GM21367 (cell line): ENCODE measurements at regions not wholly inside any gene's neighbourhood (a gene's known extent, or its start where the extent isn't known, plus 50 kb on each side); places are given as distances from the start of the nearest gene placed in this dataset.

Experiments
- ATAC-seq: cut with Tn5 transposase; IDR thresholded peaks from one replicate; pipeline ENCODE4 v1.9.1; 2021; ENCODE audit not compliant: unreplicated experiment

DNA sequence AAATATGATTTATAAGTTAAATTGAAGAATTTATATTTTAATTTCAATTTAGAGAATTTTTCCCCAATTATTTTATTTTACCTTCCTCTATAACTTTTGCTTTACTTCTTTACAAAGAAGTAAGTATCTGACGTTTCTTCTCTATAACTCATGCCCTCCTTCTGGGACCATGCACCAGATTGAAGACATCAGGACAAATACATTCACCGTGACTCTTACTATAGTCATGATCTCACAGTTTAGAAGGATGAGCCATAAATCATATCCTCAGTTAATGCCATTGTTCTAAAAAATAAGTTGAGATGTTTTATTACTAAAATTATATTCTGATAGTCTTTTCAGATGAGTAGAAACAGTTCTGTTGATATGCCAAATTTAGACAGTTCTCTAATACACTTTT is 279.3 kb downstream of the TMX3 start:
- ATAC-seq, result no peak

DNA sequence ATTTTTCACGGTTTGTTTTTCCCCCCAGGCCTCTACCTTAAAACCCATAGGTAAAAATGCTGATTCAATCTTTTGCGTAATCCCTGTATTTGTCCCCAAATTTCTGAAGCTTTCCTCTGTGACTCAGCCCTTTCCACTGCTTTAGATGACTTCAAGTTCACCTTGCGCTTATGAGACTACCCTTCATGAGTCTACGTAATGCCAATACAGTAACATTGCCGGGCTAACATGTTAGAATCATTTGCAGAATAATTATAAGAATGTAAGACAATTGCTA is 283.0 kb downstream of the TMX3 start:
- no peak for ATAC-seq

DNA sequence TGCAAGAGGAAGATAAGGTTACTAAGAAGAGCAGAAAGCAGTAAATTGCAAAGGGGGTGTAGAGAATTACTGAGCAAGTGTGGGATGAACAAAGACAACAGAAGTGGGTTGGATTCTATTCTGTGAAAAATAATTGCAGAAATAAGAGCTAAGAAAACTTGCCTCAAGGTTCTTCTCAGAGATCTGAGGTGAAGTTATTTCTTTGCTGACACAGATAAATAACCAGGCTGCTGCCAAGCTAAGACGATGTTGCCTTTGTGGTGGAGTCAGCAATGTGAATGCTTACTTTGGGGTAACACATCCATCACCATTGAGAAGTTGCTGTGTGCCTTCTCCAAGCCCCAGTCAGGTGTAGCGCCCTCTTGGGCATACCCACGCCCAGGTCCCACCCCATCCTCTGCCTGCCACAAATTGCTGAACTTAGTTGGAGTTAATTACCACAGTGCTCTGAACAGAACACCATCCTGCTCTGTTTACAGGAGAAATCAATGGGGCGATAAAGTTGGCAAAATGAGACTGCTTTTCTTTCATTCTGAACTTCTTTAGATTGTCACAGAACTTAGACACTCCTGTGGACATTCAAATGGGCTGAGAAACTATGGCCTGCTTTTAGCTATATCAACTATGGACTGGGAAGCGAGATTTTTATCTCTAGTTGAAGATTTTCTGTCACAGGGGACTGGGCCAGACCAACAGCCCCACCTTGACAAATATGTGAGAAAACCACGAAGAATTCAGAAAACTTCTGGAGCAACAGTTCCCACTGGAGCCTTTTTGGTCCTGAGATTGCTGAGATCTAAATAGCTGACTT is 283.6 kb downstream of the TMX3 start:
- ATAC-seq, result no peak

DNA sequence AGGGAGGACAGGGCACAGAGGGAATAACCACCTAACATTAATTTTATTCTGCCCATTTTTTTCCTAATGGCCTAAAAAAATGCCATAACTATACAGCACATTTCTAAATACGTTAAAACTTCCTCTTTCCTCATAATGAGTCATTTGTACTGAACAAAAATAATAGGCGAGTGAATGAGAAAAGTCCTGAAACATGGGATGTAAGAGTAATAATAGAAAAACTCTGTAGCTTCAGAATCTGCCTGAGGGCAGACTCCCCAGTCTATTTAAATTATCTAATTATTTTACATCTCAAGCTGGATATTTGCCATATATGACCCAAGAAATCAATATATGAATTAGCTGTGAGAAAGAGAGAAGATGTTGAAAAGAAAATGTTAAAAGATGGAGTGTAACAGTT is 285.1 kb downstream of the TMX3 start:
- no peak for ATAC-seq

DNA sequence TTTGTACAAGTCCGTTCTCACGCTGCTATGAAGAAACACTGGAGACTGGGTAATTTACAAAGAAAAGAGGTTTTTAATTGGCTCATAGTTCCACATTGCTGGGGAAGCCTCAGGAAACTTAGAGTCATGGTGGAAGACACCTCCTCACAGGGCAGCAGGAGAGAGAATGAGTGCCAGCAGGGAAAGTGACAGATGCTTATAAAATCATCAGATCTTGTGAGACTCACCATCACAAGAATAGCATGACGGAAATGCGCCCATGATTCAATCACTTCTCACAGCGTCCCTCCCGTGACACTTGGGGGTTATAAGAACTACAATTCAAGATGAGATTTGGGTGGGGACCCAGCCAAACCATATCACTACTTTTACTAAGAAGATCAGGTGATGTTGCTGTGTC is 285.8 kb downstream of the TMX3 start:
- ATAC-seq, result no peak

DNA sequence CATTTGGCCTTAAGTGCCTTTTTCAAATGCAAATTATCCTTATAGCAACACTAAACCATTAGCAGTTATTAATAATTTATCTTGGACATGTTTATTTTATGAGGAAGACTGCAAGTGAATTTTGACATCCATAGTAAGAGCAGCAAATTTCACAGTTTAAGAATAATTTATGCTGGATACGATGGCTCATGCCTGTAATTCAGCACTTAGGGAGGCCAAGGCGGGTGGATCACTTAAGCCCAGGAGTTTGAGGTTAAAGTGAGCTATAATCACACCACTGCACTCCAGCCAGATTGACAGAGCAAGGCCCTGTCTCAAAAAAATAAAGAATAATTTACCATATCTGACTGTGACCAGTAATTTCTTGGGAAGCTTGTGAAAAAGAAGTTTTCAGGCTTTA is 286.2 kb downstream of the TMX3 start:
- ATAC-seq, result no peak

DNA sequence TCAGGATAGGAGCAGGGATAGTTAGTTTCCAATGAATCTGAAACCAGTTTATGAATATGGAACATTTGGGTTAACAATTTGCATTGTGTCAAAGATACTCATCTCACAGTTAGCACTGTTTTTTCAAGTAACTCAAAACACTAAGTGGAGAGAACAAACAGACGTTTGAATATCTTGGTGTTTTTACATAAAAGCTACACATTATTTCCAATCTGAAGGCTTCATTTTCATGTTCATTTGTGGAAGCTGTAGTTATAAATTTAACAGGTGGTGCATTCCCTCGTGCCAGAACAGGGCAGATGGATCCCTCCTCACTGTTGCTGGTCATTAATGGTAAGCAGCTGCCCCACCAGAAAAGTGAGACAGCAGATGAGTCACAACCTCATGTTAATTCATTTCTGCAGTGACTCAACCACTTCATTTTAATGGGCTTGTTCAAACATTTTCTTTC is 286.9 kb downstream of the TMX3 start:
- no peak for ATAC-seq

DNA sequence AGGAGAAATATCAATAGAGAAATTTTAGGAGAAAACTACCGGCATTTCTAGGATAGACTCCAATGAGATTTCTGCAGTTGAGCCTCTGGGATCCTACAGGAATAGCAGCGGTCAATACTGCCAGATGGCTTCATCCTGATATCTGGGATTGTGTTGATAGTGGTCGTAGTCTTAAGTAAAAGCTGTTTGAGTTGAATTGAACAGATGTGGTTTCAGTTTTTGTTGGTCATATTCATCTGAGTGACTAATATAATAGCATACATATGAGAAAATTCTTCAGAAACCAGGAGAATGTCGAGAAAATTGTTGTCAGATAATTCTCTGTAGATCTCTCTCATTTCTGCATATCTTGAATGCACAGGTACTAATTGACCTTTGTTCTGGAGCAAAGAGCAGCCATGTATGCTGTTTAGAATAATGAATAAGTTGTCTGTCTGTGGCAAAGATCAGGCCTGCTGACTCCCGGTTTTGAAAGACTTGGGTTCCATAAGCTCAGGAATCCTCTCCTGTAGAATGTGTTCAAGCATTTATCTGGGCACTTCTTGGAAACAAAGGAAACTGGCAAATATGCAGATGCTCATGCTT is 288.1 kb downstream of the TMX3 start:
- ATAC-seq, result no peak

DNA sequence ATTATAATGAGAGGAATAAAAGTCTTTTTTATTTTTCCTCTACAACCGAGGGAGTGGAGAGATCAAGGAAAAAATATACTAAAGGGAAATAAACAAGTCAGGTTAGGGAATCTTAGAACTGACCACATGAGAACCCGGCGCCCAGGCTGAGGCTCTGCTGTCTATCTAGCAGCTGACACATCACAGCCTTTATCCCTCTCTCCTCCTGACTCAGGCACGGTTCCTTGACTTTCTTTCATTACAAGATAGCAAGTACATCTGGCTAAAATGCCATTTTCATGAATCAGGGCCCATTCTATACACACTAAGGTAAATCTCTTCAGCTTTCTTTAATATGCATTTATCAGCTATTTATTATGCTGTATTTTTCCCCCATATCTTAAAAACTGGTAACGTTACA is 296.0 kb downstream of the TMX3 start:
- ATAC-seq, result no peak

DNA sequence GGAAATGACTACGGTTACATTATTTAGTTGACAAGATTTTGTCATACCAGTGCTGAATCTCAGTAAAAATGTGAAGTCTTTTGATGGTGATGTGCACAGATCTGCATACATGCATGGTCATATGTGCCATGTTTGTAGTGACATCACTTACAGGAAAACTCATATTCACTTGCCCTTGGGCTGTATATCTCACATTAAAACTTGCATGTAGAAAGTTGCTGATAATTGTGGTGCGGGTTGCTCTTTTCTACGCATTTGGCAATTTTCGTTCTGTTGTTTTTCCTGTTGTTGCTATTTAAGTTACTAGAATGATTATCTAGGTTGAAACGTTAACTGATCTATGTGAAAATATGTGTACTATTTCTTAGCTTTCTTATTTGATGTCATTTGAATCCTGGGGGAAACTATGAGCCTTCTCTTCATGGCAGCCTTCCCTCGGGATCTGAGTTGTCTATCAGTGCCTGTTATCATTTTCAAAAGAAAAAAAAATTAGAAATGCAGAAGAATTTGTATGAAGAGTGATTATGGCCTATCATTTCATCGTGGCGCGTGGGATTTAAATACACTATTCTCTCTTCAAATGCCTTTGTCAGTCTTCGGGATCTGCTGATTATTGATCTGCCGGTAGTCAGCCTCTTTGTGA is 296.6 kb downstream of the TMX3 start:
- no peak for ATAC-seq

DNA sequence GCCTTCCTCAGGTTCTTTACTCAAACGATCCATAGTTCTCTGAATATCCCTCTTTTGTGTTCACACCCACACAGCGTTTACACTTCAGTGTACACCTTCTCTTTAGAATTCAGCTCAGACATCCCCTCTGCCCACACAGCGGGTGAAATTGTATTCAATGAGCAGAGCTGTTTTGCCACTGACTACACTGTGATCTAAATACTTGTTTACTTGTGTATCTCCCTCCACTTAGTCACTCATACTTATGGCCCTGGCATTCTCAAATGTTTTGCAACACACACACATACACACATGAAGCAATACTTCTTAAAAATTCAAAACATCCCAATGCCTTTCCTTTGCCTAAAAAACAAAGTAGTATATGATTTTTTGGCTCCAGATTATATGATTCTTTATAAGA is 297.1 kb downstream of the TMX3 start:
- no peak for ATAC-seq

DNA sequence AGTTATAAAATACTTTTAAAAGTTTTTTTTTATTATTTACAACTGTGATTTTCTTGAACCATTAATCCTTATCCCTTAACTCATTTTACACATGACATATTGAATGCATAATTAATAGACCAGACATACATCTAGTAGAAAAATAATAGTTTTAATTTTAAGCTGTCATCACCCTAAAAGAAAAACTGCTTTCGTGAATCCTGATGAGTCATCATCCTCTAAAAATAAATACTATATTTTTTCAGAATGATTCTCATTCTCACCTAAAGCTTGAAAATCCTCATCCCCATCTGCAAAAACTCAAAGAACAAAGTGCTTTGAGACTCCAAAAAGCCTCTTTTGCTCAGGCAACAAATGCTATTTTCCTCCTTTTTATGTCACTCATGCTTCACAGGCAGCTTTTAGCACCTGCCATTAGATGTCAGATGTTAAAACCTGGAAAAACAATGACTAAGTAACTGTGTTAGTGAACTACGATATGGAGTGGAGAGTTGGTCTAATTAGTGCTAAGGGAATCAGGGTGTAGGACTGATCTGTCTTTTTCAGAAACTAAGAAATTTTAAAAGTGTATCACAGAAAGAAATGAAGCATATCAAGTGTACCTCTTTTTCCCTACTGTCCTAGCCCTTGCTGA is 297.6 kb downstream of the TMX3 start:
- no peak for ATAC-seq

DNA sequence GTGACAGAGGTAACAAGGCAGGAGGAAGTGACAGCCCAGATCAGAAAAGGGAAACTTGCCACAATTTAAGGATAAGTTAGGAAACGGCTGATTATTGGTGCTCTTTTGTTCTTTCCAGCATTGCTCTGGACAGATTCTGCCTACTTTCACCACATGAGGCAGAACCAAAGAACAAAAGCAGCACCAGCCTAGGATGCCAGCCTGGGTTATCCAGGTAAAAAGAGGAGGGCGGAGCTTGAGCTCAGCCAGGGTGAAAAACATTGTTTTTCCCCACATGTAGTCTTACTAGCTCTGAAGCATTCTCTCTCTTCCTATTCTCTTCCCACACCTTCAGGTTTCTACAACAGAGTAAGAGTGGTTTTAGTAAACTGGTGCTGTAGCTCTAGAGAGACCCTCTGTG is 300.5 kb downstream of the TMX3 start:
- no peak for ATAC-seq

DNA sequence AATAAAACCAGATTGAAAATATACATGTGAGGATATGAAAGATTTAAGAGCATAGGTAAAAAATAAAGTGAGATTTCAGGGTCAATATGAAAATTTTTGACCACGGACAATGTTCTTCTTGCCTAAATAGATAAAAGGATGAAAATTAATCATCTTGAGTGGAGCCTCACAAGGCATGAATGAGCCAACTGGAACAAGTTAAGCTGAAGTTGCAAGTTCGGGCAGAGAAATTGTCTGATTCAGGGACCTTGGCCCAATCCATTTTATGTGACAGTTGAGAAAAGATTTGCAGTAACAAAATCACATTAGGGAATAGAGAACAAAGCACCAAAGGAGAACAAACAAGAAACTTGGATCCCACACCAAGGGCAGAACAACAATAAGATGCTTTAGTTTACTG is 305.3 kb downstream of the TMX3 start:
- ATAC-seq, result no peak

DNA sequence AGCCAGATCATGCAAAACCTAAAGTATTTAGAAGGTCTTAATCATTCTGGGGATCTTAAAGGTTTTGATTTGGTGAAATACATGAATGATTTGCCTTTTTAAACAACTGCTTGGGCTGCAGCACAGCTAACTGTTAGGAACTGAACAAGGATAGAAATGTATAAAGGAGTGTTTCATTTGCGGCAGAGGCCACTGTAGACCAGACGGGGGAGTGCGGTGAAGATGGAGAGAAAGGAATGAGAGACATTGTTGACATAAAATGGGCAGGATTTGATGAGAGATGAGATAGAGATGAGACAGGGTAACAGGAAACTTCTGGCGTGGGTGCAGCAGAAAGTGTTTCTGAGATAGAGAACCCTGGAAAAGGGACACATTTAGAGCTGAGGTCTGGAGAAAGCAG is 308.1 kb downstream of the TMX3 start:
- ATAC-seq, result no peak

DNA sequence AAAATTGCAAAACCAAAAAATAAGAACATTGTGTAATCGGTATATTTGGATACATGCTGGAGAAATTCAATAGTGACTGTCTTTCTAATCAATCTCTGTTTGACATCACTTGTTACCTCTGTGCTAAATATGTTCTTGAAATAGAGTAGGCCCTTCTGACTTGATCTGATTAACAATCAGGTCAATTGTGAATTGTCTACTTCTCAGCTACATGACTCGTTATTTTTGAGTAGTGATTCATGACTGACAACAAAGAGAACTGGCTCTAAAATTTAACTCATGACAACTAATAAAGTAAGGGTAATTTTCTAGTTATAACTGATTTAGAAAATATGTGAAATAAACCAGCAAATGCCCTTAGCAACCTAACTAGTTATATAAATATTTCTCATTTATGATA is 312.1 kb downstream of the TMX3 start:
- ATAC-seq, result no peak

DNA sequence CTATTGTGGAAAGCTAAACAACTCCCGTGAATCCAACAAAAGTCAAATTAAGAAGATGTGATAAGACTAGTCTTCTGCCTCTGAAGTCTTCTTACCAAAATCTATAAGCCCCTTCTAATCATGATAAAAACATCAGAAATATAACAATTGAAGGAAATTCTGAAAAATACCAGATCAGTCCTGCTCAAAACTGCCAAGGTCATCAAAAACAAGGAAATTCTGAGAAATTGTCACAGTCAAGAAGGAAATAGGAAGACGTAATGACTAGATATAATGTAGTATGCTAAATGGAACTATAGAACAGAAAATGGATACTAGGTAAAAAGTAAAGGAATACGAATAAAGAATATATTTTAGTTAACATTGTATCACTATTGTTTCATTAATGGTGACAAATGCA is 314.0 kb downstream of the TMX3 start:
- ATAC-seq, result no peak

DNA sequence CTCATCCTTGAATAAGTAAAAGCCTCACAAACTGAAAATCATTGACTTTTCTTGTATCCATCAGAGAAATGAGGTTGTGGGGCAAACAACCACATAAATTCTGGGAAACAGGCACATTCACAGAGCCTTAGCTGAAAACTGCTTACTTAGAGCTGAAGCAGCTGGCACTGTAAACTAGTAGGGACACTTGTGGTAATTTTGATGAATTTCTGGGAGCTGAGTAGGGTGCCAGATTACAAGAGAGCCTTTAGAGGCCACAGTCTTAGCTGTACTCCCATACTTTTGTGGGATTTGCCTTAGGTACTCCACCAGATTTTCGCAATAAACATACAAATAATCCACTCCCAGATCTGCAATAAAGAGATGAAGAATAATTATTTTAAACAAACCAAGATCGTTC is 315.2 kb downstream of the TMX3 start:
- ATAC-seq, result no peak

DNA sequence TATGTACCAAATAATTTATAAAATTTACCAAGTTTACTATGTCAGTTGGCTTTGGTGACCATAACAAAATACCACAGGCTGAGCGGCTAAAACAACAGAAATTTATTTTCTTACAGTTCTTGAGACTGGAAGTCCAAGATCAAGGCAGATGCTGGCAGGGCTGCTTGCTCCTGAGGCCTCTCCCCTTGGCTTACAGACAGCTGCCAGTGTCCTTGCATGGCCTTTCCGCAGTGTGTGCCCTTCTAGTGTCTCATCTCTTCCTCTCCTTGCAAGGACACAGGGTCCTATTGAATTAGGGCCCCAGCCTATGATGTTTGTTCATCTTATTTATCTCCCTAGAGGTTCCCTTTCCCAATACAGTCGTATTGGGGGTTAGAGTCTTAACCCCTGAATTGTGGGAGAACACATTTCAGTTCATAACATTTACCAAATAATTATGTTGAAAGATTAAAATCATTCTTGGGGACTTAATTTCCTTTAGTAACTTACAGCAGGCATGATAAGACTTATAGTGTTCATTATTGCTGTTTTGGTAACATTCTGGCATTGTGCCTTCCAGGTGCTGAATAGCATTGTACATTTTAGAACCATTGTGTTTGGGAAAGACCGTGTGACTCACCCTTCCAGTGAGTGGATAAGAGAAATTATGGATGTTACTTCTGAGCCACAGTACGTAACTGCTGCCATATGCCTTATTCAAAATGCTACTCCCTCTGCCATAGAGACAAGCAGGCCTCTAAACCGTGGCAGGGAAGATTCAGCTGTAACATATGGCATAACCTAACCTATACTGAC is 317.5 kb downstream of the TMX3 start:
- no peak for ATAC-seq

DNA sequence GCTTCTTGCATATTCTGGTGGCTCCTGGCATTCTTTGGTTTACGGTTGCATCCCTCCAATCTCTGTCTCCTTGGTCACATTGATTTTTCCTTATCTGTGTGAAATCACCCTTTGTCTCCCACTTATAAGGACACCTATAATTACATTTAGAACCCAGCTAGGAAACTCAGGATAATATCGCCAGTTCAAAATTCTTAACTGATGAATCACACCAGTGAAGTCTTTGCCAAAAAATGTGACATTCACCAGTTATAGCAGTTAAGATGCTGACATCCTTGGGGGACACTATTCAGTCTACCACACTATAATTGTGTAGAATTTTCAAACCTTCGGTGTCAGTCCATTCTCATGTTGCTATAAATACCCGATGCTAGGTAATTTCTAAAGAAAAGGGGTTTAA is 320.2 kb downstream of the TMX3 start:
- no peak for ATAC-seq

DNA sequence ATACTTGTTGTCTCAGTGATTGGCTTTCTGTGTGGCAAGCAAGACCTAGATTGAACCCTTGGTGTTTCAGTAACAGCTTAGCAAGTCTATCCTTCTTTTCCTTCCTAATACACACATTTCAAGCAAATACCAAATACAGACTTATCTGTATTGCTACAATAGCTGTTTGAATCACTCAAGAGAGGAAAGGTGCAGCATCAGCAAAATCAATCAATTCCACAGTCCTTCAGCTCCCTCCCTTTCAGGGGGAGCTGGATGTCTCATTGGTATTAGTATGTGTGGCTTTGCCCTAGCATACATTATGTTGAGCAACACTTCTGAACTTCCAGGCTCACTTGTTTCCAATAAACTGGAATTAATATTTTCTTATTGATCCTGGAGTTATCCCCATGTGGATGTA is 323.1 kb downstream of the TMX3 start:
- ATAC-seq, result no peak
